OCI-LY1 (cell line): ENCODE measurements at regions not wholly inside any gene's neighbourhood (a gene's known extent, or its start where the extent isn't known, plus 50 kb on each side); places are given as distances from the start of the nearest gene placed in this dataset.

Experiments used
- H2AFZ ChIP-seq: fragments of 200-600 bp; sonication (generic), shearing (Covaris generic); 2 replicates; pipeline ENCODE4 v1.6.0; 2014; ENCODE audit warnings: antibody characterized with exemption, mild to moderate bottlenecking, low read length
- H3F3A ChIP-seq: fragments of 200-600 bp; sonication (generic), shearing (Covaris generic); 2 replicates; pipeline ENCODE4 v1.6.0; 2014; ENCODE audit warnings: mild to moderate bottlenecking, antibody characterized with exemption, low read length, moderate library complexity; ENCODE audit not compliant: insufficient read depth
- H3K27ac ChIP-seq: fragments of 200-600 bp; sonication (generic); 2 replicates; pipeline ENCODE4 v1.5.1; 2014; ENCODE audit warnings: low read length, mixed run types, mild to moderate bottlenecking, low read depth; ENCODE audit not compliant: poor library complexity, severe bottlenecking
- H3K27me3 ChIP-seq: fragments of 200-600 bp; sonication (generic); 2 replicates; pipeline ENCODE4 v1.6.0; 2014; ENCODE audit warnings: antibody characterized with exemption, mild to moderate bottlenecking, low read length, moderate library complexity; ENCODE audit not compliant: insufficient read depth
- H3K36me3 ChIP-seq: fragments of 200-600 bp; sonication (generic); 2 replicates; pipeline ENCODE4 v1.6.1; 2014; ENCODE audit warnings: mild to moderate bottlenecking, antibody characterized with exemption, low read length, moderate library complexity, mixed read lengths; ENCODE audit not compliant: insufficient read depth
- H3K4me1 ChIP-seq: fragments of 200-600 bp; sonication (generic); 2 replicates; pipeline ENCODE4 v1.5.1; 2014; ENCODE audit warnings: mild to moderate bottlenecking, low read length, moderate library complexity; ENCODE audit not compliant: insufficient read depth, severe bottlenecking
- H3K4me2 ChIP-seq: fragments of 200-600 bp; sonication (generic), shearing (Covaris generic); 2 replicates; pipeline ENCODE4 v1.6.1; 2014; ENCODE audit warnings: low read length
- H3K4me3 ChIP-seq: fragments of 200-600 bp; sonication (generic); 2 replicates; pipeline ENCODE4 v1.5.1; 2014; ENCODE audit warnings: low read length, low read depth, mild to moderate bottlenecking, mixed read lengths; ENCODE audit not compliant: poor library complexity, severe bottlenecking
- H3K79me2 ChIP-seq: fragments of 200-600 bp; shearing (Covaris generic); 2 replicates; pipeline ENCODE4 v1.6.1; 2016; ENCODE audit warnings: mixed run types, low read length, mixed read lengths; ENCODE audit not compliant: insufficient read depth
- H3K9ac ChIP-seq: fragments of 200-600 bp; sonication (generic), shearing (Covaris generic); 2 replicates; pipeline ENCODE4 v1.6.1; 2014; ENCODE audit warnings: mild to moderate bottlenecking, low read length, mixed read lengths
- H3K9me2 ChIP-seq: fragments of 200-600 bp; sonication (generic), shearing (Covaris generic); 2 replicates; pipeline ENCODE4 v1.6.1; 2014; ENCODE audit warnings: low read depth, mild to moderate bottlenecking, low read length, mixed read lengths
- H3K9me3 ChIP-seq: fragments of 200-600 bp; shearing (Covaris generic); 2 replicates; pipeline ENCODE4 v1.6.1; 2014; ENCODE audit warnings: low read length, mixed read lengths
- H4K20me1 ChIP-seq: fragments of 200-600 bp; sonication (generic), shearing (Covaris generic); 2 replicates; pipeline ENCODE4 v1.6.0; 2016; ENCODE audit warnings: mild to moderate bottlenecking, low read length; ENCODE audit not compliant: insufficient read depth
- CTCF ChIP-seq: fragments of 200-600 bp; sonication (generic), shearing (Covaris generic); IDR thresholded peaks from 2 replicates; pipeline ENCODE4 v1.5.1; 2017; ENCODE audit warnings: mild to moderate bottlenecking, antibody characterized with exemption, low read length, moderate library complexity, mixed read lengths
- EZH2 ChIP-seq: fragments of 200-600 bp; sonication (generic), shearing (Covaris generic); IDR thresholded peaks from 2 replicates; pipeline ENCODE4 v1.8.0; 2017; ENCODE audit warnings: borderline replicate concordance, mixed run types, mild to moderate bottlenecking, antibody characterized with exemption, low read length, moderate library complexity, mixed read lengths

GRCh38 chr15:36479200-36479896 lies 100.1 kb upstream of the CDIN1 start:
- Histone ChIP-seq H3K4me3 (no peak overlapping the region), H3K9me2 (no peaks in the 10 kb centered on the region), H3F3A (no peaks in the 10 kb centered on the region), H2AFZ (no peak overlapping the region), H4K20me1 (no peaks in the 10 kb centered on the region), H3K27me3 (no peaks in the 10 kb centered on the region), H3K9ac (no peak overlapping the region), H3K4me2 (no peak overlapping the region), H3K79me2 (no peaks in the 10 kb centered on the region), H3K9me3 (no peaks in the 10 kb centered on the region), H3K27ac (no peak overlapping the region), H3K36me3 (no peaks in the 10 kb centered on the region), H3K4me1 (no peaks in the 10 kb centered on the region)
- TF ChIP-seq CTCF = no peak
- no peak for TF ChIP-seq EZH2

GRCh38 chr15:36481156-36481555 lies 98.3 kb upstream of the CDIN1 start:
- Histone ChIP-seq H3K36me3 (no peaks in the 10 kb centered on the region), H3K9ac (no peak overlapping the region), H2AFZ (no peak overlapping the region), H4K20me1 (no peaks in the 10 kb centered on the region), H3K79me2 (no peaks in the 10 kb centered on the region), H3K27me3 (no peaks in the 10 kb centered on the region), H3K4me3 (no peak overlapping the region), H3K4me1 (no peaks in the 10 kb centered on the region), H3K27ac (no peak overlapping the region), H3K9me2 (no peaks in the 10 kb centered on the region), H3K9me3 (no peaks in the 10 kb centered on the region), H3K4me2 (no peak overlapping the region), H3F3A (no peaks in the 10 kb centered on the region)
- TF ChIP-seq EZH2 = no peak

GRCh38 chr15:36483409-36483808 lies 96.0 kb upstream of the CDIN1 start:
- Histone ChIP-seq H3K4me2 (no peak overlapping the region), H3K9me2 (no peaks in the 10 kb centered on the region), H3K27ac (no peak overlapping the region), H2AFZ (no peak overlapping the region), H3K27me3 (no peaks in the 10 kb centered on the region), H3K4me3 (no peak overlapping the region), H3K9ac (no peak overlapping the region), H3F3A (no peaks in the 10 kb centered on the region), H4K20me1 (no peaks in the 10 kb centered on the region), H3K79me2 (no peaks in the 10 kb centered on the region), H3K36me3 (no peaks in the 10 kb centered on the region), H3K4me1 (no peaks in the 10 kb centered on the region), H3K9me3 (no peaks in the 10 kb centered on the region)
- TF ChIP-seq CTCF (no peak), EZH2 (no peak)
